Activated CD8-positive, alpha-beta T cell treated with anti-CD3 and anti-CD28 coated beads for 36 hours (primary cell): ENCODE measurements at regions not wholly inside any gene's neighbourhood (a gene's known extent, or its start where the extent isn't known, plus 50 kb on each side); places are given as distances from the start of the nearest gene placed in this dataset.

Experiments
- ATAC-seq: fragments of 200-7000 bp; cut with Tn5 transposase; one replicate; pipeline ENCODE4 v1.10.0; 2021; ENCODE audit warnings: mild to moderate bottlenecking, moderate library complexity
- CTCF ChIA-PET: fragments of 350-600 bp; sonication (Branson Sonifier 250); formaldehyde crosslinking; loops from one replicate; lab custom pipeline; 2021; ENCODE audit warnings: antibody characterized with exemption; lab: Charles Lee
- POLR2A ChIA-PET: fragments of 350-600 bp; sonication (Branson Sonifier 250); formaldehyde crosslinking; loops from one replicate; lab custom pipeline; 2021; ENCODE audit warnings: antibody characterized with exemption; lab: Charles Lee
- DNase-seq: peaks from one replicate; pipeline ENCODE4 v3.0.0-alpha.2; 2020
- H3K27ac Mint-ChIP-seq: one replicate; pipeline ENCODE4 v1.8.0; 2021; ENCODE audit warnings: mild to moderate bottlenecking, mixed read lengths
- H3K27me3 Mint-ChIP-seq: one replicate; pipeline ENCODE4 v1.8.0; 2021; ENCODE audit warnings: mixed read lengths
- H3K36me3 Mint-ChIP-seq: one replicate; pipeline ENCODE4 v1.8.0; 2021; ENCODE audit warnings: low read depth, mixed read lengths
- H3K4me1 Mint-ChIP-seq: one replicate; pipeline ENCODE4 v1.8.0; 2021; ENCODE audit warnings: low read depth, mixed read lengths
- H3K4me3 Mint-ChIP-seq: one replicate; pipeline ENCODE4 v1.8.0; 2021; ENCODE audit warnings: mild to moderate bottlenecking, moderate library complexity, mixed read lengths
- H3K9me3 Mint-ChIP-seq: one replicate; pipeline ENCODE4 v1.8.0; 2021; ENCODE audit warnings: mixed read lengths
- CTCF ChIP-seq: fragments of 200-600 bp; IDR thresholded peaks from one replicate; pipeline ENCODE4 v1.8.0; 2022; ENCODE audit warnings: antibody characterized with exemption, mild to moderate bottlenecking
- intact Hi-C: fragments of 100-400 bp; cut with micrococcal nuclease; formaldehyde crosslinking; loops from one replicate; pipeline ENCODE4 v1.10.0; 2022

- ChIA-PET CTCF (no interaction called here), POLR2A (no interaction called here)
- no peaks in the 10 kb centered on the region for H3K36me3 Mint-ChIP-seq
- DNase-seq (no peak), ATAC-seq (no peak)
- intact Hi-C loops, result no loop called here
- no peak overlapping the region for H3K4me3 Mint-ChIP-seq
- H3K9me3 Mint-ChIP-seq, result no peaks in the 10 kb centered on the region
- TF ChIP-seq CTCF, result no peak
- H3K27ac Mint-ChIP-seq, result no peak overlapping the region
- H3K27me3 Mint-ChIP-seq, result peaks cover 15% of the 10 kb centered on the region
- H3K4me1 Mint-ChIP-seq, result peaks cover 11% of the 10 kb centered on the region
Observed at GRCh38 chr15:39131609-39132008, 449.3 kb upstream of the THBS1 start.

- DNase-seq, result no peak
- Mint-ChIP-seq H3K4me3 (no peak overlapping the region), H3K4me1 (peaks cover 11% of the 10 kb centered on the region), H3K27ac (no peak overlapping the region), H3K27me3 (peaks cover 16% of the 10 kb centered on the region), H3K9me3 (no peaks in the 10 kb centered on the region), H3K36me3 (no peaks in the 10 kb centered on the region)
- intact Hi-C loops, result no loop called here
- TF ChIP-seq CTCF, result no peak
- POLR2A ChIA-PET, result no interaction called here
- CTCF ChIA-PET, result no interaction called here
- ATAC-seq, result no peak
Observed at GRCh38 chr15:39132070-39132469, 448.8 kb upstream of the THBS1 start.

GRCh38 chr15:39132954-39133600 is 447.8 kb upstream of the THBS1 start:
- Mint-ChIP-seq H3K9me3 (no peaks in the 10 kb centered on the region), H3K4me3 (no peak overlapping the region), H3K36me3 (no peaks in the 10 kb centered on the region), H3K27me3 (peaks cover 14% of the 10 kb centered on the region), H3K27ac (no peak overlapping the region), H3K4me1 (peaks cover 9% of the 10 kb centered on the region)
- intact Hi-C loops, result no loop called here
- ATAC-seq (no peak), DNase-seq (no peak)
- ChIA-PET CTCF (interaction anchor here (1.2 kb wide), 1 partner anchor 9 kb away, joined by 3 read pairs; no protein-coding TSS in a partner anchor), POLR2A (no interaction called here)
- no peak for TF ChIP-seq CTCF

GRCh38 chr15:39134282-39134681 is 446.6 kb upstream of the THBS1 start:
- Mint-ChIP-seq H3K27me3 (peaks cover 21% of the 10 kb centered on the region), H3K27ac (no peak overlapping the region), H3K4me3 (no peak overlapping the region), H3K9me3 (no peaks in the 10 kb centered on the region), H3K4me1 (no peaks in the 10 kb centered on the region), H3K36me3 (no peaks in the 10 kb centered on the region)
- ChIA-PET POLR2A (no interaction called here), CTCF (no interaction called here)
- intact Hi-C loops, result no loop called here
- ATAC-seq (no peak), DNase-seq (no peak)
- no peak for TF ChIP-seq CTCF

- ChIA-PET POLR2A (no interaction called here), CTCF (no interaction called here)
- Mint-ChIP-seq H3K4me1 (no peaks in the 10 kb centered on the region), H3K27ac (no peak overlapping the region), H3K36me3 (no peaks in the 10 kb centered on the region), H3K9me3 (no peaks in the 10 kb centered on the region), H3K4me3 (no peak overlapping the region), H3K27me3 (peaks cover 18% of the 10 kb centered on the region)
- no peak for ATAC-seq
- intact Hi-C loops, result no loop called here
- no peak for TF ChIP-seq CTCF
- DNase-seq, result no peak
Observed at GRCh38 chr15:39135989-39136388, 444.9 kb upstream of the THBS1 start.
